PC-3 (cell line): ENCODE measurements at regions not wholly inside any gene's neighbourhood (a gene's known extent, or its start where the extent isn't known, plus 50 kb on each side); places are given as distances from the start of the nearest gene placed in this dataset.

Source experiments
- ATAC-seq: fragments of 200-7000 bp; cut with Tn5 transposase; 2 replicates; pipeline ENCODE4 v1.9.1; 2020; ENCODE audit warnings: mild to moderate bottlenecking, moderate library complexity
- BruUV-seq: library from RNA; stranded (reverse); fragments of 400-500 nt; replicated peaks from 2 replicates; lab custom pipeline; 2021; lab: Mats Ljungman, UMichigan
- CTCF ChIA-PET: fragments of 300-600 bp; sonication (Branson Sonifier 250); formaldehyde crosslinking; loops from one replicate; lab custom pipeline; 2022; ENCODE audit warnings: antibody characterized with exemption; lab: Charles Lee
- POLR2A ChIA-PET: fragments of 300-600 bp; sonication (Branson Sonifier 250); formaldehyde crosslinking; loops from one replicate; lab custom pipeline; 2022; ENCODE audit warnings: antibody characterized with exemption; ENCODE audit not compliant: unreplicated experiment; lab: Charles Lee
- DNase-seq: peaks from one replicate; pipeline ENCODE4 v3.0.0-alpha.2; 2015
- H2AFZ ChIP-seq: fragments of 300-600 bp; sonication (generic); 2 replicates; pipeline ENCODE4 v1.6.0; 2016; ENCODE audit warnings: antibody characterized with exemption, low read length
- H3F3A ChIP-seq: fragments of 300-600 bp; sonication (generic); one replicate; pipeline ENCODE4 v1.6.0; 2017; ENCODE audit warnings: antibody characterized with exemption, low read length, control low read depth, mild to moderate bottlenecking; ENCODE audit not compliant: unreplicated experiment
- H3K27ac ChIP-seq: fragments of 300-600 bp; sonication (generic); 2 replicates; pipeline ENCODE4 v1.5.1; 2016; ENCODE audit warnings: mild to moderate bottlenecking, low read length
- H3K27me3 ChIP-seq: fragments of 300-600 bp; sonication (generic); 2 replicates; pipeline ENCODE4 v1.6.1; 2016; ENCODE audit warnings: low read length, mixed read lengths
- H3K36me3 ChIP-seq: fragments of 300-600 bp; sonication (generic); 2 replicates; pipeline ENCODE4 v1.6.1; 2016; ENCODE audit warnings: low read depth, mixed run types, low read length, mixed read lengths
- H3K4me1 ChIP-seq: fragments of 300-600 bp; sonication (generic); 2 replicates; pipeline ENCODE4 v1.5.1; 2016; ENCODE audit warnings: low read length; ENCODE audit not compliant: insufficient read depth
- H3K4me2 ChIP-seq: fragments of 300-600 bp; sonication (generic); 2 replicates; pipeline ENCODE4 v1.6.0; 2016; ENCODE audit warnings: low read length
- H3K4me3 ChIP-seq: fragments of 300-600 bp; sonication (generic); 2 replicates; pipeline ENCODE4 v1.5.1; 2016; ENCODE audit warnings: mild to moderate bottlenecking, low read length, mixed read lengths
- H3K79me2 ChIP-seq: fragments of 300-600 bp; sonication (generic); 2 replicates; pipeline ENCODE4 v1.6.1; 2017; ENCODE audit warnings: low read length, mixed read lengths
- H3K9ac ChIP-seq: fragments of 300-600 bp; sonication (generic); 2 replicates; pipeline ENCODE4 v1.6.0; 2016; ENCODE audit warnings: mild to moderate bottlenecking, low read length
- H3K9me2 ChIP-seq: fragments of 300-600 bp; sonication (generic); replicated peaks from 2 replicates; pipeline ENCODE4 v1.6.1; 2016; ENCODE audit warnings: mixed run types, low read length, mixed read lengths
- H3K9me3 ChIP-seq: fragments of 300-600 bp; sonication (generic); 2 replicates; pipeline ENCODE4 v1.6.1; 2016; ENCODE audit warnings: low read length, mixed read lengths
- H4K20me1 ChIP-seq: fragments of 300-600 bp; sonication (generic); 2 replicates; pipeline ENCODE4 v1.6.1; 2016; ENCODE audit warnings: low read length, mixed read lengths
- EZH2 ChIP-seq: fragments of 300-600 bp; sonication (generic); IDR thresholded peaks from one replicate; pipeline ENCODE4 v1.6.1; 2017; ENCODE audit warnings: antibody characterized with exemption, mild to moderate bottlenecking, low read length; ENCODE audit not compliant: unreplicated experiment
- EZH2phosphoT487 ChIP-seq: fragments of 300-600 bp; sonication (generic); IDR thresholded peaks from 2 replicates; pipeline ENCODE4 v1.6.1; 2018; ENCODE audit warnings: mild to moderate bottlenecking, antibody characterized with exemption, low read length, borderline replicate concordance
- intact Hi-C: fragments of 100-400 bp; cut with micrococcal nuclease; formaldehyde crosslinking; loops from 2 replicates; pipeline ENCODE4 v1.9.0; 2023
- TF ChIP-seq, protein P1 (sequence below): fragments of 300-600 bp; sonication (generic); conservative IDR thresholded peaks from 2 replicates; pipeline ENCODE4 v1.5.1; 2017; ENCODE audit warnings: antibody characterized with exemption, low read depth, mild to moderate bottlenecking, low read length

DNA sequence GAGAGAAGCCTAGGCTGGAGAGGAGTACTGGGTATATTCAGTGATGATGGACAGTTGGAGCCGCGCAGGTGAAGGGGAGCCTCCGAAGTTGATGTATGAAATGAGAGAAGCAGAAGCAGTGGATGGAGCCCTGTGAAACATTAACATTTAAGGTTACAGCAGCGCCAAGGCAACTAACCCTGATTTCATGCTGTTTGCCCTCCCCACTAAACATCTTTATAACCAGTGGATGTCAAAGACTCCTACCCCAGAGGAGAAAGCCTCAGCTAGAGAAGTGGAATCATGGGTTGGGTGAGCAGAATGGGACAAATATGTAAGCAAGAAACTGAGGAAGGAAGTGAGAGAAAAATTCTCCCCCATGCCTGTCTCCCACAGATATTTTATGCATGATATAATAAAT lies 92.0 kb upstream of the NMNAT3 start:
- H3K79me2 ChIP-seq, result no peaks in the 10 kb centered on the region
- no TSS peak for BruUV-seq
- H2AFZ ChIP-seq, result no peak overlapping the region
- no peaks in the 10 kb centered on the region for H4K20me1 ChIP-seq
- no peaks in the 10 kb centered on the region for H3K9me3 ChIP-seq
- no peak overlapping the region for H3K27ac ChIP-seq
- peaks cover 5% of the 10 kb centered on the region for H3K4me1 ChIP-seq
- ChIA-PET CTCF (no interaction called here), POLR2A (no interaction called here)
- no peak overlapping the region for H3K4me2 ChIP-seq
- DNase-seq, result no peak
- no peak overlapping the region for H3K9ac ChIP-seq
- H3F3A ChIP-seq, result no peaks in the 10 kb centered on the region
- ATAC-seq, result no peak
- H3K9me2 ChIP-seq, result no peaks in the 10 kb centered on the region
- TF ChIP-seq EZH2 (no peak), EZH2phosphoT487 (no peak)
- TF ChIP-seq, protein P1, sequence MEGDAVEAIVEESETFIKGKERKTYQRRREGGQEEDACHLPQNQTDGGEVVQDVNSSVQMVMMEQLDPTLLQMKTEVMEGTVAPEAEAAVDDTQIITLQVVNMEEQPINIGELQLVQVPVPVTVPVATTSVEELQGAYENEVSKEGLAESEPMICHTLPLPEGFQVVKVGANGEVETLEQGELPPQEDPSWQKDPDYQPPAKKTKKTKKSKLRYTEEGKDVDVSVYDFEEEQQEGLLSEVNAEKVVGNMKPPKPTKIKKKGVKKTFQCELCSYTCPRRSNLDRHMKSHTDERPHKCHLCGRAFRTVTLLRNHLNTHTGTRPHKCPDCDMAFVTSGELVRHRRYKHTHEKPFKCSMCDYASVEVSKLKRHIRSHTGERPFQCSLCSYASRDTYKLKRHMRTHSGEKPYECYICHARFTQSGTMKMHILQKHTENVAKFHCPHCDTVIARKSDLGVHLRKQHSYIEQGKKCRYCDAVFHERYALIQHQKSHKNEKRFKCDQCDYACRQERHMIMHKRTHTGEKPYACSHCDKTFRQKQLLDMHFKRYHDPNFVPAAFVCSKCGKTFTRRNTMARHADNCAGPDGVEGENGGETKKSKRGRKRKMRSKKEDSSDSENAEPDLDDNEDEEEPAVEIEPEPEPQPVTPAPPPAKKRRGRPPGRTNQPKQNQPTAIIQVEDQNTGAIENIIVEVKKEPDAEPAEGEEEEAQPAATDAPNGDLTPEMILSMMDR, result no peak
- H3K27me3 ChIP-seq, result no peaks in the 10 kb centered on the region
- H3K36me3 ChIP-seq, result no peaks in the 10 kb centered on the region
- intact Hi-C loops, result no loop called here
- H3K4me3 ChIP-seq, result no peak overlapping the region

DNA sequence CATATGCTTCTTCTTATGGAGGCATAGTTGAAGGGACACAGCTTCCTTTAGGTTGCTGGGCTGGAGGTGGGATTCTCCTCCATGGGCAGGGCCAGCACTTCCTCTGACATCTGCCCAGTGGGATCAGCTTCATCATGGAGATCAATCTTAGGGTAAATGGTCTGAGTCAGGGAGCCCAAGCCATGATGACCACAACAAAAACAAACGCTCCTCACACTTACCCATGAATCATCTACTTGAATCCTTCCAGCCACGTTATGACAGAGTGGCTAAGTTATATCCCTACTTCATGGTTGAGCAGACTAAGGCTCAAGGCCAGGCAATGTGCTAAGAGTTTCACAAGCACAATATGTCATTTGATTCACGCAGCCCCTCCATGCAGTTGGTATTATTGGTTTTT lies 87.2 kb upstream of the NMNAT3 start:
- Histone ChIP-seq H3K9ac (no peak overlapping the region), H3K27me3 (no peaks in the 10 kb centered on the region), H3K27ac (no peak overlapping the region), H3K79me2 (no peaks in the 10 kb centered on the region), H2AFZ (no peak overlapping the region), H3F3A (no peaks in the 10 kb centered on the region), H3K9me3 (no peaks in the 10 kb centered on the region), H4K20me1 (no peaks in the 10 kb centered on the region), H3K4me2 (no peak overlapping the region), H3K4me3 (no peak overlapping the region), H3K4me1 (no peaks in the 10 kb centered on the region), H3K9me2 (no peaks in the 10 kb centered on the region), H3K36me3 (no peaks in the 10 kb centered on the region)
- DNase-seq (peak; percentile 8), ATAC-seq (no peak)
- intact Hi-C loops, result no loop called here
- POLR2A ChIA-PET, result no interaction called here
- CTCF ChIA-PET, result no interaction called here
- TF ChIP-seq, protein P1, result no peak
- TF ChIP-seq EZH2phosphoT487 (no peak), EZH2 (no peak)
- no TSS peak for BruUV-seq

DNA sequence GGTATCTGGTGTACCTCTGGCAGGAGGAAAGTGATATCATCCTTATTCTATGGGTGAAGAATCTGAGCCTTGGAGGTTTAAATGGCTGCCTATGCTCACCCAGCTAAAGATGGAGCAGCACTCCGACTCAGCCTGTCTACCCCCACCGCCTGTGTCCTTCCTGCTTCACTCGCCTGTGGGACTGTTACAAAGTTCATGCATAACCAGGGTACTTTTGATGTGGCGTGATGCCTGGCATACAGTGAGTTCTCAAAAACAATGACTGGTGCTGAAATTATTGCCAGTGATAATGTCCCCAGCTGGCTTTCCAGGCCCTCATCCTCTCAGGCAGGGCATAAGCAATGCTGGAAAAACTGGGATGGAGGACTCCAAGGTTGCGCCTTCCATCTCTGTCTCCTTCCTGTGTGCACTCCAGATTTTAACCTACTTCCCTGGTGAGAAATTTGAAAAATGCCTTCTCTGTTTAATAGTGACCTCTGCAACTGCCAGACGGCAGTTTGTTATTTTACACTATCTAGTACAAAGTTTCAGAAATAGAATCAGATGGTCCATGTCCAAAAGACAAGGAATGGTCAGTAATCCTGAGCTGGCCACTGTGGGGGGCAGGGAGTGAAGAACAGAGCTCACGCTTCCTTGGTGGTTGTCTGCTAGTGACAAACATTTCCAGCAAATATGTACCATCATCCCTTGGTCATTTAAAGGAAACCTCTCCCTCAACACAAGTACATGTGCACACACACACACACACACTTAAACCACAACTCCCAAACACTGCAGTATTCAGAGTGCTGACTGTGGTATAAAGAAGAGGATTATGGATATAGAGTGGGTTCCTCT lies 86.5 kb upstream of the NMNAT3 start:
- H3K4me3 ChIP-seq, result no peak overlapping the region
- no peaks in the 10 kb centered on the region for H3K9me3 ChIP-seq
- POLR2A ChIA-PET, result no interaction called here
- CTCF ChIA-PET, result no interaction called here
- TF ChIP-seq EZH2, result no peak
- TF ChIP-seq EZH2phosphoT487, result no peak
- TF ChIP-seq, protein P1, result no peak
- H3K4me2 ChIP-seq, result no peak overlapping the region
- no peak overlapping the region for H3K9ac ChIP-seq
- BruUV-seq, result no TSS peak
- no peak overlapping the region for H2AFZ ChIP-seq
- DNase-seq (no peak), ATAC-seq (no peak)
- H3F3A ChIP-seq, result no peaks in the 10 kb centered on the region
- no peaks in the 10 kb centered on the region for H3K79me2 ChIP-seq
- H3K4me1 ChIP-seq, result no peaks in the 10 kb centered on the region
- H3K27me3 ChIP-seq, result no peaks in the 10 kb centered on the region
- H3K36me3 ChIP-seq, result no peaks in the 10 kb centered on the region
- no peaks in the 10 kb centered on the region for H4K20me1 ChIP-seq
- H3K9me2 ChIP-seq, result no peaks in the 10 kb centered on the region
- H3K27ac ChIP-seq, result no peak overlapping the region
- intact Hi-C loops, result no loop called here
